GM19463 (cell line): ENCODE measurements at regions not wholly inside any gene's neighbourhood (a gene's known extent, or its start where the extent isn't known, plus 50 kb on each side); places are given as distances from the start of the nearest gene placed in this dataset.

Source experiments
- ATAC-seq: cut with Tn5 transposase; IDR thresholded peaks from one replicate; pipeline ENCODE4 v1.9.1; 2021; ENCODE audit warnings: mild to moderate bottlenecking, moderate library complexity; ENCODE audit not compliant: unreplicated experiment

DNA sequence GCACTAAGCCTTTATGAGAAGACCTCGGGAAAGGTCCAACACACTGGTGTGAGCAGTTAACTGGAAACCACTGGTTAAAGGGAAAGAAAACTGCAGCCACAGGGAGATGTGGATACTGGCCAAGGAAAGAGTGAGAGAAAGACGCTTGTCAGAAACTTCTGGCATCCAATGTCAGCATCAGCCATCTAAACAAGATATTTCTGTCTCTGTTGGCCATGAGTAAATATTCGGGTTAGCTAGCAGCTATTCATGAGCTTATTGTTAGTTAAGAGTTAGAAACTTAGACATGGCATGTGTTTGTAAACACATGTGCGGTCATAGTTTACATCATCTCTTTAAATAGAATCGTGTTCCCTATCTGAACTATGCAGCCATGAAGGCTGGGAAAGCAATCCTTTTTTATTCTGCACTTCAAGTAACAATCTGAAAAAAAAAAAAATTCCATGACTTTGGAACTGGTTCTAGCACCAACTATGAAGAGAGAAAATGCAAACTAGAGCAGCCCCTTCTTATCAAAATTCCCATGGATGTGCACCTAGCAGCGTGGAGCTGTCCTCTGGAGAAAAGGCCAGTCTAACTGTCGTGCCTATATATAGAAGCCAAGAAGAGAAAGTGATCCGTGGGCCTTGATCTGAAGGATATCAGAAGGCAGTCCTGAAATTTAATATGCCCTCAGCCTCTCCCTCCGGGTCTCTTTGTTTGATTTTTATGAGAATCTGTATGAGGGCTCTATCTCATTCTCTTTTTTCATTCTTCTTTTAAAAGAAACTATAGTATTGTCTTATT is 84.0 kb upstream of the RFX8 start:
- ATAC-seq, result no peak

DNA sequence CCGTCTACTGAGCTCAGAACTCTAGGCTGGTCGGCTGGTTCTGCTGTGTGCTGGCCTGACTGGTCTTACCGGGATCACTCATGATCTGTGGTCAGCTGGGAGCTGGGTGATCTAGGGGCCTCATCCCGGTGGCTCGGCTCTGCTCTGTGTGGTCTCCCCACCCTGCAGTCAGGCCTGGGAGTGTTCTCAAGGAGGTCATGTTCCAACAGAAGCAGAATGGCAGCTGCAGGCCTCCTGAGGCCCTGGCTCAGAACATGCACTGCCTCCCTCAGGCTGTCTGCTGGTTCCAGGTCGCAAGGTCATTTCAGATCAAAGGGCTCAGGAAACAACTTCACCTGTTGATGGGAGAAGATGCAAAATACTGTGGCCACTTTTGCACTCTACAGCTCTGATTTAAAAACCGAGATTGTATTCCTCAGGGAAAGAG is 81.1 kb upstream of the RFX8 start:
- ATAC-seq, result no peak

GRCh38 chr2:101551336-101551888 is 76.5 kb upstream of the RFX8 start:
- no peak for ATAC-seq

- no peak for ATAC-seq
These were observed 75.6 kb upstream of the RFX8 start for GRCh38 chr2:101550555-101550954.

GRCh38 chr2:101549371-101549770 is 74.5 kb upstream of the RFX8 start:
- ATAC-seq, result no peak

GRCh38 chr2:101546376-101547058 is 71.6 kb upstream of the RFX8 start:
- ATAC-seq, result no peak

DNA sequence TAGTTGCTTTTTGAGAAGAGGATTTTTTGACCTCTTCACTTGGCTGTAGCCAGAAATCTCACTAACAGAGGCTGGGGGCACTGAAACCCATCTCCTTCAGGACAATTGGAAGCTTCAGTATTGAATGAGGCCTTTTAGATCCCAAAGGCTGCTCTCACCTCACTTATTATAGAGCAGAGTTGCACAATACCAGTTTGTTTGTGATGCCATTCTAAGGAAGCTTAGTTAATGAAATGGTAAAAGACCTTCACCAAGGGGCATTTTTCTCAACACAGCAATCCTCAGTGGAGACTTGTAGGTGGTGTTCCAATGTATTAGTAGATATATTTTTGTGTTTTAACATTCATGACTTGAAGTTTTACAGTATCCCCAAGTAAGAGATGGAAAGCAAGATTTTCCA is 71.0 kb upstream of the RFX8 start:
- ATAC-seq, result no peak

GRCh38 chr2:101540518-101540917 is 65.6 kb upstream of the RFX8 start:
- ATAC-seq, result no peak

- ATAC-seq, result no peak
These were observed 63.2 kb upstream of the RFX8 start for GRCh38 chr2:101538076-101538475.

GRCh38 chr2:101534149-101534611 is 59.3 kb upstream of the RFX8 start:
- ATAC-seq, result no peak

DNA sequence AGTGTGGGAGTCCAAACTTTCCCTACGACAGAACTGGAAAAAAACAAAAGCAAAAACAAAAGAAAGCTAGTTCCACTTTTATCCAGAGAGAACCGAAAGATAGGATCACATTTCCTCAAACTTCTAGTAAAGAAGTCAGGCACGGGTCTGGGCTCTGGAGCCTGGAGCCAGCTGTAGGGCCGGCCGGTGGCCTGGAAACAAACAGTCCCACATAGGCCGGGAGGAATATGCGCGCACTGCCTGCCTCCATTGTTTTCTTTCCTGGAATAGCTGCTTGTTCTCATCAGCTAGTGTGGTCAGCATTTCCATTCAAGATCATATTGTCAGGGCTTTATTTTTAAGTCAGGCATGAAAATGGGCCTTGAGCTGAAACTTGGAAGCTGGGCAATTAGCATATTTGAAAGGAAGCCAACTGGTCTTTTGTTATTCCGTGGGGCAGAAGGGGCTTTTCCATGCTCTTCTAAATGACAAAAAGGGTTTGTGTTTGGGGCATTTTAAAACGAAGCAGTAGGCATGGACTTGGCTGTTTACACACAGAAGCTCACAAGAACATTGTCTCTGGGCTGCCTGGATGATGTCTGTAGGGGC is 58.7 kb upstream of the RFX8 start:
- no peak for ATAC-seq

DNA sequence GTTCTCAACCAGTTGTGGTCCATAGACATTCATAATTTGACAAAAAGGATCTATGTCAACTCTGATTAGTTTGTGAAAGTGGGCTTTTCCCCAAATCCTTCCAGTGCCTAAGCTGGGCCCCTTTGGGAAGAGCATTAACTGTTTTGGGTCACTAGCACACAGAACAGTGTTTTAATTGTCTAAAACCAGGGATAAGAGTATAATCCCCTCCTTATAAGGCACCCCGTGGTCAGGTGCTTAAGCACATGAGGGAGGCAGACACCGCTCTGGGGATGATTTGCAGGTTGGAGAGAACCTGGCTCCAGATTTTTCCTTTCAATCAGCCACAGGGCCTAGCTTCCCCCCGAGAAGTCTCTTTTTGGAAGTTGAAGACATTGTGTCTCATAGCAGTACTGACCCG is 53.6 kb upstream of the RFX8 start:
- ATAC-seq, result no peak

DNA sequence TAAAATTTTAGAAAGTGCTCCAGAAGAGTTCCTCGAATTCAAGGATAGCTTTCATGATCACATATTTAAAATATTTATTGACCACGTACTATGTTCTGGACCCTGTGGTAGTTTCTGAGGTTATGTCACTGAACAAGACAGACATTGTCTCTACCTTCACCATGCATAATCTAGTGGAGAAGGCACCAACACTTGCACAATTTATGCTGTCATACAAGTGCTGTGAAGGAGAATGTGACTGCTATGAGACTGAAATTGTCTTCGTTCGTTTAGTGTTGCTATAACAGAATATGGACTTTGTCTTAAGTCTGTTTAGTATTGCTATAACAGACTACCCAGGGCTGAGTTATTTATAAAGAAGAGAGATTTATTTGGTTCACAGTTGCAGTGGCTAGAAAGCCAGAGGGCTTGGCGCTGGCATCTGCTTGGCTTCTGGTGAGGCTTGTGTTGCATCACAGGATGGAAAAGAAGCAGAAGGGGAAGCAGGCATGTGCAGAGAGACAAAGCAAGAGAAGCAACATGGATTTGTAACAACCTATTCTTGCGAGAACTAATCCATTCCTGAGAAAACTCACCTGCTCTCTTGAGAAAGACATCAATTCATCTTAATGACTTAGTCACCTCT is 50.0 kb upstream of the RFX8 start:
- ATAC-seq, result no peak
